H1 (cell line): ENCODE measurements at regions not wholly inside any gene's neighbourhood (a gene's known extent, or its start where the extent isn't known, plus 50 kb on each side); places are given as distances from the start of the nearest gene placed in this dataset.
A peak's percentile ranks its signal among the peaks of the same experiment; 100 is the strongest.

Experiments
- EP300 ChIP-seq, 2 experiments: IDR thresholded peaks; 1 replicate in 1 of 2; 2 replicates in 1 of 2; pipeline ENCODE4 v1.6.1; 2011 to 2012; ENCODE audit warnings: low read depth in 2 of 2, low read length in 2 of 2, mild to moderate bottlenecking in 2 of 2, borderline replicate concordance in 1 of 2, inconsistent platforms in 1 of 2, moderate library complexity in 1 of 2
- KDM5A ChIP-seq: fragments of 200-600 bp; IDR thresholded peaks from 2 replicates; pipeline ENCODE4 v1.7.1; 2012; ENCODE audit warnings: mild to moderate bottlenecking, low read length, inconsistent platforms, mixed read lengths
- POLR2A ChIP-seq, 2 experiments: IDR thresholded peaks; 1 replicate in 1 of 2; 2 replicates in 1 of 2; pipeline ENCODE4 v1.6.1; 2011; ENCODE audit warnings: low read depth in 2 of 2, low read length in 2 of 2, mild to moderate bottlenecking in 2 of 2; ENCODE audit errors: control extremely low read depth in 1 of 2
- RBBP5 ChIP-seq: IDR thresholded peaks from 2 replicates; pipeline ENCODE4 v1.7.1; 2012; ENCODE audit warnings: low read depth, mild to moderate bottlenecking, inconsistent platforms, low read length, moderate library complexity, borderline replicate concordance
- SRF ChIP-seq: IDR thresholded peaks from 2 replicates; pipeline ENCODE4 v1.6.1; 2011; ENCODE audit warnings: mild to moderate bottlenecking, low read depth, low read length, moderate library complexity

GRCh38 chr21:15221799-15222386 is 157.1 kb upstream of the NRIP1 start:
- TF ChIP-seq POLR2A (IDR thresholded peaks at IDR 0.05; ENCODE audit: control extremely low read depth in 1 of 2, low read depth in 2 of 2, low read length in 2 of 2), result no peak
- TF ChIP-seq SRF, result no peak
- no peak for TF ChIP-seq KDM5A
- TF ChIP-seq EP300 (IDR thresholded peaks at IDR 0.05; ENCODE audit: borderline replicate concordance in 1 of 2, low read depth in 2 of 2, low read length in 2 of 2), result peak in 1 of 2 experiments; percentile 36; a peak in 1 of 3 replicates
- no peak for TF ChIP-seq RBBP5
